HG03039 (cell line): ENCODE measurements at regions not wholly inside any gene's neighbourhood (a gene's known extent, or its start where the extent isn't known, plus 50 kb on each side); places are given as distances from the start of the nearest gene placed in this dataset.

Experiments
- ATAC-seq: cut with Tn5 transposase; IDR thresholded peaks from one replicate; pipeline ENCODE4 v1.9.1; 2021; ENCODE audit warnings: mild to moderate bottlenecking, moderate library complexity; ENCODE audit not compliant: unreplicated experiment

DNA sequence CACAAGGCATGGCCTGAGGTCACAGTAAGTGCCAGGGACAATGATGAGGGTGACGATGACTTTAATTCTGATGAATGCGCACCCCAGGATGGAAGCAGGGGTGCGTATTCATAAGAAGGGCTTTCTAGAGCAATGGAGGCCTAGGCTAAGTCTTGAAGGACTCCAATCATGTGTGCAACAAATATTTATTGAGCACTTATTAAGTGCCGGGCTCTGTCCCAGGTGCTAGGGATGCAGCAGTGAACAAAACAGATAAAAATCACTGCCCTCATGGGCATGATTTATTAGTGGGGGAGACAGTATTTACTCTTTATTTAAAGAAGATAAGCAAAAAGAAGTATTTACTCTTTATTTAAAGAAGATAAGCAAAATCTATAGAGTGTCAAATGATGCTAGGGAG, 198.2 kb upstream of the KCNG1 start:
- ATAC-seq, result no peak

GRCh38 chr20:51220293-51220706, 197.4 kb upstream of the KCNG1 start:
- no peak for ATAC-seq

GRCh38 chr20:51219544-51219943, 196.6 kb upstream of the KCNG1 start:
- no peak for ATAC-seq

GRCh38 chr20:51218603-51219002, 195.7 kb upstream of the KCNG1 start:
- ATAC-seq, result no peak

GRCh38 chr20:51217347-51218045, 194.6 kb upstream of the KCNG1 start:
- ATAC-seq, result no peak

DNA sequence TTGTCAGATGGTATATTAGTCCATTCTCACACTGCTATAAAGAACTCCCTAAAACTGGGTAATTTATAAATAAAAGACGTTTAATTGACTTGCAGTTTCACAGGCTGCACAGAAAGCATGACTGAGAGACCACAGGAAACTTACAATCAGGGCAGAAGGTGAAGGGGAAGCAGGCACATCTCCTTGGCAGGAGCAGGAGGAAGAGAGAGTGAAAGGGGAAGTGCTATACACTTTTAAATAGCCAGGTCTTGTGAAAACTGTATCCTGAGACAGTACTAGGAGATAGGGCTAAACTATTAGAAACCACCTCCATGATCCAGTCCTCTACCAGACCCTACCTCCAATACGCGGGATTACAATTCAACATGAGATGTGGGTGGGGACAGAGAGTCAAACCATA, 193.9 kb upstream of the KCNG1 start:
- no peak for ATAC-seq

GRCh38 chr20:51212816-51213215, 189.9 kb upstream of the KCNG1 start:
- no peak for ATAC-seq

DNA sequence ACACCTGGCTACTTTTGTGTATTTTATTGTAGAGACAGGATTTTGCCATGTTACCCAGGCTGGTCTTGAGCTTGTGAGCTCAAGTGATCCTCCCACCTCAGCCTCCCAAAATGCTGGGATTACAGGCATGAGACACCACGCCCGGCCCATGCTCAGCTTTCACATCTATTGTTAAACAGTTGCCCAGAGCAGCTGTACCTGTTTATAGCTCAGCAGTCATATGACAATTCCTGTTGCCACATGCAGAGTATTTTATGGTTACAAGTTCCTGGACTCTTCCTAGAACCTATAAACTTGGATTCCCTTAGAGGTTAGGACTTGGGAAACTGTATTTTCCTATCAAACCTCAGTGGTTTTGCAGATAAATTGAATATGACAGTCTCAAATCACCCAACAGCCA, 188.3 kb upstream of the KCNG1 start:
- no peak for ATAC-seq

DNA sequence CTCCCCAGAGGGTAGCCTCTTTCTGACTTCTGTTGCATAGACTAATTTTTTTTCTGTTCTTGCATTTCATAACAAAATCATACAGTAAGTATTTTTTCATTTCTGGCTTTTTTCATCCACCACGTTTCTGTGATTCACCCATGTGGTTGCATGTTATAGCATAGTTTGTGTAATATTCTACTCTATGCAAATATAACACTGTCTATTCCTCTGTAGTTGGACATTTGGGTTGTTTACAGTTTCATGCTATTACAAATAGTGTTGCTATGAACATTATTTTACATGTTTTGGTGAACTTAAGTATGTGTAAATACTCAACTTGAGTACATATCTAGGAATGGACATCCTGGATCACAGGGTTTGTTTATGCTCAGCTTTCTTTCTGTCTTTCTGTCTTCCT, 187.2 kb upstream of the KCNG1 start:
- no peak for ATAC-seq

DNA sequence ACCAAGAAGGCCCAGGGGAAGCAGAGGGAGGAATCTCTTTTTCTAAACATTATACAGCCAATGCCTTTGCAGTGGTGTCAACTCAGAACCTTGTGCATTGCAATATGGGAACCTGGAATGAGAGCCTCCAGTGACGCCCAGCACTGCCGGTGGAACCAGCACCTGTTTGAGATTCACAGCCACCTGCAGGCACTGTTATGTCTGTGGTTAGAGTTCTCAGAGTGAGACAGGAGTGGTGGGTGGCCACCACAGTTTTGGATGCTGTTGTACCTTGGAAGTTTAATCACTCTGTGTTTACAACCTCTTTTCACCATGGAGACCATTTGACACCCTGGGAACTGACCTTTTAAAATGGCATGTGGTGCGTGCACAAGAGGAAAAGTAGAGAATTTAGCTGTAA, 185.3 kb upstream of the KCNG1 start:
- no peak for ATAC-seq

DNA sequence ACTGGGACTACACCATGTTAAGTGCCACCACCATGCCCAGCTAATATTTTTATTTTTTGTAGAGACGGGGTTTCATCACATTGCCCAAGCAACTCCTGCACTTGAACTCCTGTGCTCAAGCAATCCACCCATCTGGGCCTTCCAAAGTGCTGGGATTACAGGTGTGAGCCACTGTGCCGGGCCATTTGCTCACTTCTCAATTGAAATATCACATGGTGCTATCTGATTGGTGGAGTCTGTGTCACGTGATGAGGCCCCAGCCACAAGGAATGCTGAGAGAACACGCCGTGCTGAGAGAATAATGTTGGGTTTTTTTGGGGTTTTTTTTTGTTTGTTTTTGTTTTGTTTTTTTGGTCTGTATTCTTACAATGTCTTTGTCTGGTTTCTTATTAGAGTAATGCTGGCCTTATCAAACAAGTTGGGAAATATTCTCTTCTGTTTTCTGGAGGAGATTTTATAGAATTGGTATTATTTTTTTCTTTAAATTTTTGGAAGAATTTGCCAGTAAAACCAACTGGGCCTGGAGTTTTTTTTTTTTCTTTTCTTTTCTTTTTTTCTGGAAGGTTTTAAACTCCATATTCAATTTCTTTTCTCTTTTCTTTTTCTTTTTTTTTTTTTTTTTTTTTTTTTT, 183.2 kb upstream of the KCNG1 start:
- ATAC-seq, result no peak

GRCh38 chr20:51204794-51205193, 181.9 kb upstream of the KCNG1 start:
- no peak for ATAC-seq

GRCh38 chr20:51204051-51204715, 181.3 kb upstream of the KCNG1 start:
- no peak for ATAC-seq

- ATAC-seq, result no peak
These were observed 179.4 kb upstream of the KCNG1 start for GRCh38 chr20:51202304-51202703.

- no peak for ATAC-seq
These were observed 177.0 kb upstream of the KCNG1 start for GRCh38 chr20:51199920-51200319.

GRCh38 chr20:51198876-51199523, 176.1 kb upstream of the KCNG1 start:
- ATAC-seq, result no peak

- no peak for ATAC-seq
These were observed 175.3 kb upstream of the KCNG1 start for GRCh38 chr20:51198238-51198637.

GRCh38 chr20:51196991-51197651, 174.2 kb upstream of the KCNG1 start:
- no peak for ATAC-seq

- ATAC-seq, result no peak
These were observed 173.1 kb upstream of the KCNG1 start for GRCh38 chr20:51195990-51196389.

- no peak for ATAC-seq
These were observed 172.6 kb upstream of the KCNG1 start for GRCh38 chr20:51195419-51195901.
